GM18951 (cell line): ENCODE measurements at regions not wholly inside any gene's neighbourhood (a gene's known extent, or its start where the extent isn't known, plus 50 kb on each side); places are given as distances from the start of the nearest gene placed in this dataset.

Experiments
- POLR2A ChIP-seq: IDR thresholded peaks from 4 replicates; pipeline ENCODE4 v1.6.1; 2011; ENCODE audit warnings: mild to moderate bottlenecking; ENCODE audit not compliant: insufficient read length, insufficient read depth; ENCODE audit errors: extremely low read depth
- in situ Hi-C: fragments of 300-500 bp; cut with MboI; formaldehyde crosslinking; loops from one replicate; pipeline ENCODE4 v1.12.0; 2022; ENCODE audit warnings: low sequenced_read_pairs, mixed read lengths, inconsistent platforms; ENCODE audit not compliant: unreplicated experiment

DNA sequence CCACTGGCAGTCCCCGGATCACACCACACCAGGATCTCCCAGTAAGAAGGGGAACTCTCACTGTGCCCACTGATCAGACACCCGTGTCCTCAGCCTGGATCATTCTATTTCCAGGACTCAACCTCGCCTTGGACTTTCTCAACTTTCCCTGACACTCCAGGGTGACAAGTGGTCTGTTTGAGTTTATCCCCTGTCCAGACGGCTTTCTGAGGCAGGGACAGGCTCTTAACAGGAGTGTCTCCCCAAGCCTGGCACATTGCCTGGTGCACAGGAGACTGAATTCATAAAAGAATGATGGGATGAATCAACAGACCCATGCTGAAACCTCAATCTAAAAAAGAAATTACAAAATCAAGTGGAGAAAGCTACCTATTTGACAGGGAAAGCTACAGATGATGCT is 606.6 kb downstream of the EFNB2 start:
- no peak for TF ChIP-seq POLR2A
- in situ Hi-C loops = no loop called here

DNA sequence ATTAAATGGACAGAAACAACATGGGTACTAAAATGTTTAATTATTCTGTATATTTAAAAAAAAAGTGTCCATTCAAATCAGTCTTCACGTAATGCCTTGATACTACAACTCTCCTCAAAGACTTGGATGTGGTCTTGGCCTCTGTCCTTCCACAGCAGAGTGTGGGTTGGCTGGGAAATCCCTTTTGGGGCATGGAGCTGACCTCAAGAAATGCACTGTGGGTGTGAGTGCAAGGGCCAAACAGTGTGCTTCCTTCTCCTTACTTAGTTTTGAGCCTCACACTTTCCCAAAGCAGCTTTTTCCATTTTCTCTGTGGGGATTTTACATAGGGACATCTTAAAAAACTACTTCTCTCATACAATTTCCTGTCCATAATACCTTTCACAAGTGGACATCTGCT is 607.4 kb downstream of the EFNB2 start:
- in situ Hi-C loops = no loop called here
- TF ChIP-seq POLR2A = no peak

DNA sequence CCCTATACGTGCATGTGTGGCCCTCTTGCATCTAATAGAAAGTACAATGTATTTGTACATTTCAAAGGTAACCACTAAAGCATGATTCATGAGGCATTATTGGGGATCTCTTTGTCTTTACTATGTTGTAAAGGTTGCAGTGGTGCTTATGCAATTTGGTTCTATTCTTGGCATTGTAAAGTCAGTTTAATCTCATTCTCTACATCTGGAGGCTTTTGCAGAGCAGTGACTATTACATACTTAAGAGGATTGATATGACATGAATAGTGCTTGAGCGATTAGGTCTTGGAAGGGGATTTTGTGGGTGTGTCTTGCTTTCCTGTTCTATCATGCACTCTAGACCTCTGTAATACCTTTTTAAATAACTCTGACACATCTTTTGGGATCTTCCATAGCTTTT is 610.0 kb downstream of the EFNB2 start:
- TF ChIP-seq POLR2A = no peak
- in situ Hi-C loops = no loop called here

DNA sequence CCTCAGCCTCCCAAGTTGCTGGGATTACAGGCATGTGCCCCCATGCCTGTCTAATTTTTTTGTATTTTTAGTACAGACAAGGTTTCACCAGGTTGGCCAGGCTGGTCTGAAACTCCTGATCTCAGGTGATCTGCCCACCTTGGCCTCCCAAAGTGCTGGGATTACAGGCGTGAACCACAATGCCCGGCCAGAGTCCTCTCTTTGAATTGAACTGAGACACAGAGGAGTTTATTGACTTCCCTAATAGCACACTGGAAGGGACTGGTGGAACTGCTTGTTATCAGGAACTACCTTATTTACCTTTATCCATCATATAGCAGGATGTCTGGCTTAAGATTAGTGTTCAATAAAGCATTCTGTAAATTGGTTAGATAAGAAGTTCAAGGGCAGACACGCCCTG is 613.8 kb downstream of the EFNB2 start:
- TF ChIP-seq POLR2A = no peak
- in situ Hi-C loops = no loop called here

DNA sequence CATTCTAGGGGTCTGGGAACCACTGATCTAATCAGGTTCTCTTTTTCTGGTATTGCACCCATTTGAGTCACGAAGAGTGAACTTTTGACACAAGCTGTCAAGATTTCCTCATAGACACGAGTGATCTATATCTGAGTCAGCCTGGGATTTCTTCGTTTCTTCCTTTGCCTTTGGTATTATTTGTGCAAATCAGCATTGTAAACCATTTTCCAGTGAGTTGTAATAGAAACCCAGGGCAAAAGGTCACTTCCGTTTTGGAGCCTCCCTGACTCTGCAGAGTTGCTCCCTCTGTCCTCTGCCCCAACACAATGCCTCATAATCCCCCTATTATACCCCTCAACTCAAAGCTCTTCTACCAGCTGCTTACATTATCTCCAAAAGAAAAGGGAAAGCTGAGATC is 615.1 kb downstream of the EFNB2 start:
- TF ChIP-seq POLR2A = no peak
- in situ Hi-C loops = no loop called here

DNA sequence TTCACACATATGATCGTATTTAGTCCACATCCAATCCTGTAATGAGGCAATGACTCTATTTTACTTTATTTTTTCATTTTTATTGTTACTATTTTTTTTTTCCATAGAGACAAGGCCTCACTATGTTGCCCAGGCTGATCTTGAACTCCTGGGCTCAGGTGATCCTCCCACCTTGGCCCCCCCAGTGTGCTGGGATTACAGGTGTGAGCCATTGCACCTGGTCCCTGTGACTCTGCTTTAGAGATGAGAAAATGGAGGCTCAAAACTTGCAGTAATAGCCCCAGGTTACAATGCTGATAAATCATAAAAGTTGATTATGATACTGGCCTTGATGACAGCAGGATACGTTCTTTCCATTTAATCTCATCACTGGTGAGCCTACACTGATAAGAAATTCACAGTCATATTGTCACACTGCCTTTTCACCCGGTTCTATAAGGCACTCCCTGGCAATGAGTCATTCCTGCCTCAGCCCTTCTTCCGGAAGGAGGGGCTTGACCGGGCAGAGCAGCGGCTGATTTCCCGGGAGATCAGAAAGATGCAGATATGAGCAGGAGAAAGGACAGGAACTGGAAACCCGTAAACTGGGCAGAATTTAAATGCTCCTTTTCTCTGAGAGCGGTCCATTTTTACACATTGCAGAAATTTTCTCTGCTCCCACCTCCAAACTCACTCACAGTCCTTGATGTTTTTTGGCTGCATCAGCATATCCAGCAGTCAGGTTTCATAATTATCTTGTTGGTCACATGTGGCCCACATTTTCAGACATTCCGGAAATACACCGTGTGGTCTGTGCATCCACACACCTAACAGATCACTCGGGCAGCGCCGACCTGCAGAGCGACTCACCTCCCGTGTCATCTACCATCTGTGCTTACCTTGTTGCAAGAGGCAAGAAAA is 616.4 kb downstream of the EFNB2 start:
- TF ChIP-seq POLR2A = no peak
- in situ Hi-C loops = no loop called here

DNA sequence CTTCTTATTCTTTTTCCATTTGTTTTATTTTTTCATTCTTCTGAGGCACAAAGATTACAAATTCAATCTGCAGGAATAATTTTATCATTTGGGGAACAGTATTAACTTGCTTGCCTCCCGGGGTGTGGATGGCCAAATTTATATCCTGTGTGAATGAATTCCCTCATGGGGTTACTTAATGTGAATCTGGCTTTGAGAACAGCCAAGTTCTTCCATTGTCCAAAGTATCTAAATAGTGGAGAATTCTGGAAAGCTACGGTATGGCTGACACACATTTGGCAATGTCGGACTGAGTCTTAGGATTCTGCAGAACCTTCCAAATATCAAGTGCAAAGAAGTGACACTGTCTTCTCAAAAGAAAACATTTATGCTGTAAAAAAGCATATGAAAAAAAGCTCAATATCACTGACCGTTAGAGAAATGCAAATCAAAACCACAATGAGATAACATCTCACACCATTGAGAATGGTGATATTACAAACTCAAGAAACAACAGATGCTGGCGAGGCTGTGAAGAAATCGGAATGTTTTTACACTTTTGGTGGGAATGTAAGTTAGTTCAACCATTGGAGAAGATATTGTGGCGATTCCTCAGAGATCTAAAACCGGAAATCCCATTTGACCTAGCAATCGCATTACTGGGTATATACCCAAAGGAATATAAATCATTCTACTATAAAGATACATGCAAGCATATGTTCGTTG is 620.2 kb downstream of the EFNB2 start:
- in situ Hi-C loops = no loop called here
- TF ChIP-seq POLR2A = no peak

DNA sequence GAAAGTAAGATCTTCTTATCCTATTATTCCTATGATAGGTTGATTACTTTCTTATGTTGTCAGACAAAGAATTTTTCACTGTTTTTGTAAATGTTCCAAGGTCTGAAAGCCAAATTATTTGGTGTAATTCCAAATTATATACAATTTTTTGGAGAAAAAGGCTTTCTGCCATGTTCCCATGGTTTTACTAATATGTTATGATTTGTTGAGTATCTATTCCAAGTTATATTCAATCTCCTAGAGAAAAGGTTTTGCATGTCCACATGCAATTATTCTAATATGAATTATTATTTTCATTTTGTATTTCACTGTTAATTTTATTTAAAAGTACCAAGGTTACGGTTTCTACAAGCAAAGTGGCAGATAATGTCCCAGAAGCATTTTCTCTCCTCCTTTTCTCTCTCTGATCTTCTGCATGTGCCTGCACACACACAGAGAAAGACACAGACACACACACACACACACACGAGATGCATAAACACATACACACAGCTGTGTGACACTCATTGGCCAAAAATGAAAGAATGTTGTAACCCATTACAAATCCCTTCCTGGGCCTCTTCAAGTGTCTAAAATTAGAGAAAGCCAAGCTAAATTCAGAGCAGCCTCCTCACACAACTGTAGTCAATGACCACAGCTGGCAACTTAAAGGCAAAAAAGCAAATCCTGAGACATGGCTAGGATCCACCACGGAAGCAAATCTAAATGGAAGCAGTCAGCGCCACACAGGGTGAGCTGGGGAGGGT is 621.0 kb downstream of the EFNB2 start:
- TF ChIP-seq POLR2A = no peak
- in situ Hi-C loops = no loop called here

DNA sequence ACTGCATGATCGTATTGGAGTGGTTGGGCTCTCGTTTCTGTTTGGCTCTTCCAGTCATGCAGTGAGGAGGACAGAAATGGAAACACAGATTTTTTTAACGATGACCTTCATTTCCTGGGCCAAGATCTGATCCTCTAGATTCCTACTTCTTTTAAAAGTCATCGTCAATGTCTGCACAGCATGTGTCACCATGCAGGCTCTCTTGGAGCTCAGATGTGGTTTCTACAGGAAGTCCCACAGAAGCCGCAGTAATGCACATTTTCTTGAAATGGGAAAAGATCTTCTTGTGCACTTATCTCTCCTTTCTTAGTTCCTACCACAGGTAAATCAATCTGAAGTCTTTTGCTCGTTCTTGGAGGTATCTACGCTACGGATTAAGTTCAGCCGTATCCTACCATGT is 626.9 kb downstream of the EFNB2 start:
- in situ Hi-C loops = no loop called here
- TF ChIP-seq POLR2A = no peak

DNA sequence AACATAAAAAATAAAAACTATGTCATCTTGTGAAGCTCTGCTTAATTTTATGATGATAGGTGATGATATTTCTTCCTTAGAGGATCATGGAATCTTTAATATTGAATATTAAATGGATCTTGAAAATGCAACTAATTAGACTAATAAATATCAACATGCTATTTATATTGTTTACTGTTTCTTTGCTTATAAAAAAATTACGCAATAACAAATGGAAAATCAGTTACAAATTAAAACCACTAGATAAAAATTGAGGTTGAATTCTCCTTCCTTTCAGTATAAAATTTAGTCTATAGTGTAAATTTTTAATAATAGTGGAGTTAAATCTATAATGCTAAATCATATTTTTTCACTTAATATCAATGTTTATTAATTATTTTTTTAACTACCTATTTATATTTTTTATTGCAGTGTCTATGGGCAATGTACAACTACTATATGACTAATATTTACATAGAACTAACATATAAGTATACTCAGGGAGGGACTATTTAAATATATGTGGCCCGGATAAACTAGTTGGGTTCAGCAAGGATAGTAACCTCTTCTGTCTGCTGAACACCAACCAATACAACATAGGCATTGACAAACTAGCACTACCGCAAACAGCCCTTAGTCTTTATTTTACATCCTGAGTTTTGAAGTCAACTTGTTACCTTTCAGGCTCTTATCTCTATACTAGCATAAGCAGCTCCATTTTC is 628.0 kb downstream of the EFNB2 start:
- in situ Hi-C loops = no loop called here
- no peak for TF ChIP-seq POLR2A

DNA sequence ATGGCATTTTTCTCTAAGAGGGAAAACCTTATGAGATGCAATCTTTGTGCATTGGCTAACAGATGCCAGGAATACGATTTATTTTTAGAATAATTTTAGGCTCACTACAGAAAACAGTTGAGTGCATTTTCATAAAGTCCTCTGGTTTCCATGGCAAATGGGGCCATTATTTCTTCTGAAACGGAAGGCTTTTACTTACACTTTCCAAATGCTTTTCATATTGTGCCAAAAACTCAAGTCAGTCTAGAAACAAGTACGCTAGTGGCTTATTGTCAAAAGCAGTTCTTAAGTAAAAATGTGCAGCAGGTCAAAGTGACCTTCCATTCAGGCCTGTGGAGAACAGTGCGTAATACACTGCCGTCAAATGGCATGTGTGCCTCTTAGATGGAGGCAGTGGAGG is 628.7 kb downstream of the EFNB2 start:
- in situ Hi-C loops = no loop called here
- TF ChIP-seq POLR2A = no peak

DNA sequence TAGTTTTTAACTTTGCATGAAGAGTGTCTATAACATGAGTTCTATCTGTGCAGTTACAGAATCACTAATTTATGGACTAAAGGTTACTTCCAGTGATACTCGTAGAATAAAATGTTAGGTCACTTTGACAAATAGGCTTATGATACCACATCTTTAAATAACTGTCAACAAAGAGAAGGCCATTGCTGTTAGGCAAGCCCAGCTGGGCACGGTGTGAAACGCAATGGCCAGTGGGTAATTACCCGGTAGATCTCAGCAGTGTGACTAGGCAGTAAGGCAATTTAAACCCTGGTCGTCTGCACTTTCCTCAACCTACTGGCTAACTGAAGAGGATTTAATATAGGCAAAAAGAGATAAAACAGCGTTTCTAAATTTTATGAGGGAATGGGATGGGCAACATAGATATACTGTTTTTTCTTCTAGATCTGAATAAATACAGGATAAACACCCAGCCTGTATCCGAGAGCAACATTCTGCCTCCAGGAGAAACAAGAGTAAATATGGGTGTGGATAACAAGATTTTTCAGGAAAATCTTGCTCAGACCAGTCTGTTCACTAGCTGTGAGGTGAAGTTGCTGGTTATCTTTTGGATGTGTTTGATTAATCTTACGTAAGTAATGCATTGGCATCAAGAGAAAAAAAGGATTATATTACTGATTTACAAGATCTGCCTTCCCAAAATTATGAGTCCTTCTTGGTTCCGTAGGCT is 631.3 kb downstream of the EFNB2 start:
- no peak for TF ChIP-seq POLR2A
- in situ Hi-C loops = no loop called here
